Stimulated activated CD4-positive, alpha-beta T cell treated with anti-CD3 and anti-CD28 coated beads, Interleukin-1b, Interleukin-23, amount 100 ng/mL, for 24 hours (primary cell): ENCODE measurements at regions not wholly inside any gene's neighbourhood (a gene's known extent, or its start where the extent isn't known, plus 50 kb on each side); places are given as distances from the start of the nearest gene placed in this dataset.
"Not testable (repeated sequence)": the region's sequence is repeated elsewhere in the genome, so short reads cannot be mapped to it uniquely, and the experiment has no call there.

Experiments used
- DNase-seq, 4 experiments: peaks; one replicate each; pipeline ENCODE4 v3.0.0-alpha.2; 2020; ENCODE audit warnings: low read depth in 4 of 4, low spot score in 1 of 4

- not testable (repeated sequence) for DNase-seq
Observed at GRCh38 chr2:132317026-132317680, 99.5 kb upstream of the GPR39 start.

GRCh38 chr2:132318481-132318880, 98.1 kb upstream of the GPR39 start:
- not testable (repeated sequence) for DNase-seq

- not testable (repeated sequence) for DNase-seq
Observed at GRCh38 chr2:132324005-132324404, 92.6 kb upstream of the GPR39 start.

GRCh38 chr2:132332345-132333033, 84.1 kb upstream of the GPR39 start:
- DNase-seq: not testable (repeated sequence)

- not testable (repeated sequence) for DNase-seq
Observed at GRCh38 chr2:132337135-132337534, 79.5 kb upstream of the GPR39 start.

GRCh38 chr2:132337844-132338243, 78.8 kb upstream of the GPR39 start:
- DNase-seq: not testable (repeated sequence)

GRCh38 chr2:132347041-132347780, 69.4 kb upstream of the GPR39 start:
- not testable (repeated sequence) for DNase-seq

- DNase-seq: not testable (repeated sequence)
Observed at GRCh38 chr2:132349092-132349687, 67.4 kb upstream of the GPR39 start.

- DNase-seq: not testable (repeated sequence)
Observed at GRCh38 chr2:132351668-132352067, 64.9 kb upstream of the GPR39 start.

- not testable (repeated sequence) for DNase-seq
Observed at GRCh38 chr2:132352481-132353001, 64.1 kb upstream of the GPR39 start.

- not testable (repeated sequence) for DNase-seq
Observed at GRCh38 chr2:132353380-132353779, 63.2 kb upstream of the GPR39 start.

GRCh38 chr2:132360964-132361363, 55.6 kb upstream of the GPR39 start:
- DNase-seq: not testable (repeated sequence)

GRCh38 chr2:132361498-132361897, 55.1 kb upstream of the GPR39 start:
- DNase-seq: not testable (repeated sequence)

GRCh38 chr2:132363352-132363751, 53.3 kb upstream of the GPR39 start:
- DNase-seq: not testable (repeated sequence)

GRCh38 chr2:132365963-132366362, 50.6 kb upstream of the GPR39 start:
- not testable (repeated sequence) for DNase-seq

- no peak for DNase-seq
Observed at GRCh38 chr2:132366421-132367180, 50.0 kb upstream of the GPR39 start.
